Neural cell (in vitro differentiated cells): ENCODE measurements at regions not wholly inside any gene's neighbourhood (a gene's known extent, or its start where the extent isn't known, plus 50 kb on each side); places are given as distances from the start of the nearest gene placed in this dataset.

Source experiments
- CTCF ChIP-seq: fragments of 450-650 bp; IDR thresholded peaks from 2 replicates; pipeline ENCODE4 v1.5.1; 2014; ENCODE audit warnings: antibody characterized with exemption, mild to moderate bottlenecking, moderate library complexity; ENCODE audit not compliant: poor library complexity, severe bottlenecking
- EP300 ChIP-seq: fragments of 450-650 bp; conservative IDR thresholded peaks from 2 replicates; pipeline ENCODE4 v1.6.1; 2014; ENCODE audit warnings: antibody characterized with exemption, mild to moderate bottlenecking, moderate library complexity; ENCODE audit not compliant: poor library complexity, severe bottlenecking
- EZH2 ChIP-seq: fragments of 200-600, 300-800 bp; shearing (Covaris generic), sonication (generic); IDR thresholded peaks from 2 replicates; pipeline ENCODE4 v1.6.1; 2014; ENCODE audit warnings: antibody characterized with exemption, low read length, borderline replicate concordance, mild to moderate bottlenecking; ENCODE audit not compliant: insufficient read depth, poor library complexity, severe bottlenecking
- POLR2AphosphoS5 ChIP-seq: IDR thresholded peaks from 2 replicates; pipeline ENCODE4 v1.6.1; 2012
- RAD21 ChIP-seq: fragments of 450-650 bp; conservative IDR thresholded peaks from 2 replicates; pipeline ENCODE4 v1.6.1; 2014; ENCODE audit warnings: antibody characterized with exemption, mild to moderate bottlenecking, moderate library complexity
- REST ChIP-seq: IDR thresholded peaks from 2 replicates; pipeline ENCODE4 v1.6.1; 2012; ENCODE audit warnings: borderline replicate concordance
- SMC3 ChIP-seq: fragments of 450-650 bp; conservative IDR thresholded peaks from 2 replicates; pipeline ENCODE4 v1.6.1; 2014; ENCODE audit warnings: antibody characterized with exemption, mild to moderate bottlenecking, moderate library complexity; ENCODE audit not compliant: poor library complexity

GRCh38 chr11:57047610-57048009 lies 58.9 kb downstream of the OR5AK2 start:
- no peak for TF ChIP-seq CTCF
- no peak for TF ChIP-seq EZH2
- no peak for TF ChIP-seq POLR2AphosphoS5
- no peak for TF ChIP-seq RAD21
- TF ChIP-seq REST = no peak
- TF ChIP-seq EP300 = no peak
- no peak for TF ChIP-seq SMC3
